T-cell (primary cell): ENCODE measurements at regions not wholly inside any gene's neighbourhood (a gene's known extent, or its start where the extent isn't known, plus 50 kb on each side); places are given as distances from the start of the nearest gene placed in this dataset.

ENCODE experiments used
- ATAC-seq, 4 experiments: fragments of 200-7000 bp in 3 of 4; fragments of 150-1000 bp in 1 of 4; cut with Tn5 transposase; replicated peaks in 1 of 4; 1 replicate in 3 of 4; 2 replicates in 1 of 4; pipeline ENCODE4 v1.10.0; 2021; ENCODE audit warnings: moderate library complexity in 3 of 4, mild to moderate bottlenecking in 2 of 4, moderate number of reproducible peaks in 1 of 4
- CTCF ChIA-PET, 2 donors: fragments of 300-600 bp; sonication (Branson Sonifier 250); formaldehyde crosslinking; loops; one replicate each; lab custom pipeline; 2022; ENCODE audit warnings: antibody characterized with exemption in 2 of 2; lab: Charles Lee
- POLR2A ChIA-PET, 2 donors: fragments of 300-600 bp; sonication (Branson Sonifier 250); formaldehyde crosslinking; loops; one replicate each; lab custom pipeline; 2022; ENCODE audit warnings: antibody characterized with exemption in 2 of 2; lab: Charles Lee
- DNase-seq, 35 experiments: peaks; one replicate each; pipeline versions ENCODE4 v3.0.0 to v3.0.0-alpha.2; 2013 to 2023
- H3K27ac ChIP-seq: one replicate; pipeline ENCODE4 v1.5.1; 2013; ENCODE audit warnings: low read length
- H3K27me3 ChIP-seq, 2 experiments: replicated peaks in 1 of 2; 1 replicate in 1 of 2; 2 replicates in 1 of 2; pipeline versions ENCODE4 v1.6.1 to v1.7.0; 2013; ENCODE audit warnings: low read length in 1 of 2, mixed read lengths in 1 of 2; ENCODE audit not compliant: control insufficient read depth in 2 of 2, insufficient read depth in 2 of 2; ENCODE audit errors: extremely low read depth in 1 of 2
- H3K36me3 ChIP-seq, 2 donors: 1 replicate in 1 of 2; 2 replicates in 1 of 2; pipeline versions ENCODE4 v1.6.1 to v1.7.0; 2013; ENCODE audit warnings: low read length in 1 of 2; ENCODE audit not compliant: control insufficient read depth in 2 of 2, insufficient read depth in 1 of 2; ENCODE audit errors: extremely low read depth in 1 of 2
- H3K4me1 ChIP-seq, 2 experiments: 1 replicate in 1 of 2; 2 replicates in 1 of 2; pipeline versions ENCODE4 v1.6.1 to v1.7.0; 2013; ENCODE audit warnings: low read length in 2 of 2, mixed read lengths in 1 of 2; ENCODE audit not compliant: insufficient read depth in 2 of 2, control insufficient read depth in 1 of 2; ENCODE audit errors: extremely low read depth in 1 of 2
- H3K4me3 ChIP-seq, 2 donors: 1 replicate in 1 of 2; 2 replicates in 1 of 2; pipeline versions ENCODE4 v1.5.1 to v1.7.0; 2013; ENCODE audit warnings: mild to moderate bottlenecking in 2 of 2, low read length in 1 of 2, moderate library complexity in 1 of 2; ENCODE audit not compliant: control insufficient read depth in 1 of 2; ENCODE audit errors: extremely low read depth in 1 of 2
- H3K9me3 ChIP-seq: 2 replicates; pipeline ENCODE4 v1.7.0; 2013
- H3K27ac Mint-ChIP-seq, 2 donors: one replicate each; pipeline ENCODE4 v1.8.0; 2020 to 2021; ENCODE audit warnings: mild to moderate bottlenecking in 2 of 2, mixed read lengths in 2 of 2
- H3K27me3 Mint-ChIP-seq, 2 donors: one replicate each; pipeline ENCODE4 v1.8.0; 2021 to 2022; ENCODE audit warnings: mixed read lengths in 2 of 2
- H3K36me3 Mint-ChIP-seq: one replicate; pipeline ENCODE4 v1.8.0; 2021; ENCODE audit warnings: mixed read lengths
- H3K4me1 Mint-ChIP-seq, 3 donors: one replicate each; pipeline ENCODE4 v1.8.0; 2020 to 2022; ENCODE audit warnings: mixed read lengths in 3 of 3, mild to moderate bottlenecking in 1 of 3
- H3K4me3 Mint-ChIP-seq, 3 donors: one replicate each; pipeline ENCODE4 v1.8.0; 2020 to 2022; ENCODE audit warnings: mild to moderate bottlenecking in 3 of 3, mixed read lengths in 3 of 3, moderate library complexity in 3 of 3
- H3K9me3 Mint-ChIP-seq, 3 donors: one replicate each; pipeline ENCODE4 v1.8.0; 2020 to 2022; ENCODE audit warnings: mixed read lengths in 3 of 3
- whole genome bisulfite sequencing: methylation state at CpG from one replicate; pipeline ENCODE4 v1.1.5; 2013; ENCODE audit warnings: missing lambda C conversion rate; ENCODE audit not compliant: insufficient coverage; 5-methylcytosine and 5-hydroxymethylcytosine counted together

- Histone ChIP-seq H3K27me3 (peaks cover 0 to 10% of the 10 kb centered on the region in 2 experiments), H3K27ac (no peak overlapping the region), H3K4me3 (no peak overlapping the region), H3K36me3 (no peaks in the 10 kb centered on the region), H3K9me3 (no peaks in the 10 kb centered on the region), H3K4me1 (no peaks in the 10 kb centered on the region)
- H3K36me3 Mint-ChIP-seq, result no peaks in the 10 kb centered on the region
- no peak overlapping the region for H3K27ac Mint-ChIP-seq
- H3K27me3 Mint-ChIP-seq, result peaks cover 30 to 40% of the 10 kb centered on the region in 2 donors
- CTCF ChIA-PET, result no interaction called here
- no peak for DNase-seq
- ATAC-seq, result no peak
- WGBS, result no CpG with 5 or more reads among the region's 6 CpGs
- H3K4me3 Mint-ChIP-seq, result no peak overlapping the region
- no peaks in the 10 kb centered on the region for H3K4me1 Mint-ChIP-seq
- POLR2A ChIA-PET, result no interaction called here
- H3K9me3 Mint-ChIP-seq, result no peaks in the 10 kb centered on the region
Observed at GRCh38 chr15:45763170-45763869, 128.5 kb downstream of the SQOR start.

- Histone ChIP-seq H3K4me1 (no peaks in the 10 kb centered on the region), H3K9me3 (no peaks in the 10 kb centered on the region), H3K36me3 (no peaks in the 10 kb centered on the region), H3K27me3 (no peaks in the 10 kb centered on the region), H3K4me3 (no peak overlapping the region), H3K27ac (no peak overlapping the region)
- H3K27ac Mint-ChIP-seq, result no peak overlapping the region
- H3K27me3 Mint-ChIP-seq, result peaks cover 10 to 21% of the 10 kb centered on the region in 2 donors
- H3K9me3 Mint-ChIP-seq, result peaks cover 0 to 5% (median 0%) of the 10 kb centered on the region in 3 donors
- H3K36me3 Mint-ChIP-seq, result no peaks in the 10 kb centered on the region
- ChIA-PET POLR2A (no interaction called here), CTCF (no interaction called here)
- H3K4me1 Mint-ChIP-seq, result no peaks in the 10 kb centered on the region
- no peak overlapping the region for H3K4me3 Mint-ChIP-seq
- DNase-seq, result no peak
- ATAC-seq, result no peak
- no CpG with 5 or more reads among the region's 3 CpGs for WGBS
Observed at GRCh38 chr15:45773149-45773548, 138.3 kb downstream of the SQOR start.

- Histone ChIP-seq H3K4me3 (no peak overlapping the region), H3K36me3 (no peaks in the 10 kb centered on the region), H3K27me3 (no peaks in the 10 kb centered on the region), H3K9me3 (no peaks in the 10 kb centered on the region), H3K27ac (no peak overlapping the region), H3K4me1 (no peaks in the 10 kb centered on the region)
- ChIA-PET POLR2A (no interaction called here), CTCF (no interaction called here)
- DNase-seq (no peak), ATAC-seq (no peak)
- Mint-ChIP-seq H3K9me3 (peaks cover 0 to 5% (median 0%) of the 10 kb centered on the region in 3 donors), H3K27me3 (peaks cover 22 to 24% of the 10 kb centered on the region in 2 donors), H3K36me3 (no peaks in the 10 kb centered on the region), H3K4me1 (no peaks in the 10 kb centered on the region), H3K27ac (no peak overlapping the region), H3K4me3 (no peak overlapping the region)
- 100% methylated on average over 1 of the region's 4 CpGs for whole genome bisulfite sequencing
Observed at GRCh38 chr15:45776772-45777171, 141.9 kb downstream of the SQOR start.

DNA sequence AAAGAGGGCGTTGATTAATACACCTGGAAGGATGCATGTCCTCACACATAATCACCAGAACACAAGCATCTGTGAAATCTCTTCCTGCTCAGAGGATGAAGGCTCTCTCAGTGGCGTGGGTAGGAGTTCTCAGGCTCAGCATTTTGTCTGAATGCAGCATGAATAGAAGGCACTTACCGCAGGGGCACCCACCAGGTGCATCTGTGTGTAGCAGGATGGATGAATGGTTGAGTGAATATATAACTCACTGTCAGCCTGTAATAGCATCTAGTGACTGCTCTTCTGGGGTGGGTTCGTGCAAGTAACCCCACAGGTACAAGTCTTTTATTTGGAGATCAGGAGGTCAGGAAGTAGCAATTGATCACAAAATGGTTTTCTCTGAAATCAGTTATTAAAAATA, 143.0 kb downstream of the SQOR start:
- Mint-ChIP-seq H3K36me3 (no peaks in the 10 kb centered on the region), H3K4me1 (no peaks in the 10 kb centered on the region), H3K9me3 (peaks cover 0 to 5% (median 0%) of the 10 kb centered on the region in 3 donors), H3K27ac (no peak overlapping the region), H3K4me3 (no peak overlapping the region), H3K27me3 (peaks cover 23 to 24% of the 10 kb centered on the region in 2 donors)
- DNase-seq (no peak), ATAC-seq (no peak)
- Histone ChIP-seq H3K4me3 (no peak overlapping the region), H3K27ac (no peak overlapping the region), H3K27me3 (peaks cover 0 to 5% of the 10 kb centered on the region in 2 experiments), H3K4me1 (no peaks in the 10 kb centered on the region), H3K9me3 (no peaks in the 10 kb centered on the region), H3K36me3 (no peaks in the 10 kb centered on the region)
- WGBS, result 100% methylated on average over 1 of the region's 4 CpGs
- ChIA-PET POLR2A (no interaction called here), CTCF (no interaction called here)

- H3K4me1 Mint-ChIP-seq, result no peaks in the 10 kb centered on the region
- Histone ChIP-seq H3K9me3 (no peaks in the 10 kb centered on the region), H3K36me3 (no peaks in the 10 kb centered on the region), H3K27me3 (peaks cover 0 to 5% of the 10 kb centered on the region in 2 experiments), H3K27ac (no peak overlapping the region), H3K4me1 (no peaks in the 10 kb centered on the region), H3K4me3 (no peak overlapping the region)
- no peaks in the 10 kb centered on the region for H3K36me3 Mint-ChIP-seq
- DNase-seq (no peak), ATAC-seq (no peak)
- peaks cover 25 to 26% of the 10 kb centered on the region in 2 donors for H3K27me3 Mint-ChIP-seq
- no peaks in the 10 kb centered on the region for H3K9me3 Mint-ChIP-seq
- ChIA-PET CTCF (no interaction called here), POLR2A (no interaction called here)
- no peak overlapping the region for H3K27ac Mint-ChIP-seq
- WGBS, result no CpG with 5 or more reads among the region's 2 CpGs
- no peak overlapping the region for H3K4me3 Mint-ChIP-seq
Observed at GRCh38 chr15:45780352-45780751, 145.5 kb downstream of the SQOR start.

DNA sequence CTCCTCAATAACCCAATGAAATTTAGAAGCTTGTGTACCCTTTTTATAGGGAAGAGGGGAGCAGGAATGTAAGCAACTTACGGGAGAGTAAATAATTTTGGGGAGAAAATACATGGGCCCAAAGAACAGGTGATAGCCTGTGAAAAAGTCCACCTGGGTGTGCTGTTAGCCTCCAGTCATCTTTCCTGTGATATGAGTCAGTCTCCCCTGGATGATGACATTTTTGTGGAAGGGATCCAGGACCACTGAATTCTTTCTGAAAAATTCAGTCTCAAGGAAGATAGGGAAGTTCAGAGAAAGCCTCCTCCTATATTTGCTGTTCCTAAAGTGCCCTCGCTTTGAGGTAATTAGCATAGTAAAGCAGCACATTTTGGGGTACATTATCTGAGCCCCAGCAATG, 149.8 kb downstream of the SQOR start:
- peaks cover 14 to 16% of the 10 kb centered on the region in 2 donors for H3K27me3 Mint-ChIP-seq
- POLR2A ChIA-PET, result no interaction called here

More for the DNA sequence above, 149.8 kb downstream of the SQOR start:
- Histone ChIP-seq H3K36me3 (no peaks in the 10 kb centered on the region), H3K4me1 (no peaks in the 10 kb centered on the region), H3K4me3 (no peak overlapping the region), H3K9me3 (no peaks in the 10 kb centered on the region), H3K27ac (no peak overlapping the region), H3K27me3 (peaks cover 0 to 7% of the 10 kb centered on the region in 2 experiments)
- no peaks in the 10 kb centered on the region for H3K4me1 Mint-ChIP-seq
- H3K4me3 Mint-ChIP-seq, result no peak overlapping the region
- no peaks in the 10 kb centered on the region for H3K36me3 Mint-ChIP-seq
- H3K9me3 Mint-ChIP-seq, result no peaks in the 10 kb centered on the region
- DNase-seq (no peak), ATAC-seq (no peak)
- H3K27ac Mint-ChIP-seq, result no peak overlapping the region
- WGBS, result 60% methylated on average over 1 of the region's 2 CpGs
- CTCF ChIA-PET, result no interaction called here
